GM18508 (cell line): ENCODE measurements at regions not wholly inside any gene's neighbourhood (a gene's known extent, or its start where the extent isn't known, plus 50 kb on each side); places are given as distances from the start of the nearest gene placed in this dataset.
"Not testable (repeated sequence)": the region's sequence is repeated elsewhere in the genome, so short reads cannot be mapped to it uniquely, and the experiment has no call there.

ENCODE experiments used
- ATAC-seq: cut with Tn5 transposase; IDR thresholded peaks from one replicate; pipeline ENCODE4 v1.9.1; 2021; ENCODE audit warnings: moderate number of reproducible peaks; ENCODE audit not compliant: insufficient read depth, unreplicated experiment

- not testable (repeated sequence) for ATAC-seq
Measured at GRCh38 chr13:23053711-23054110, 127.1 kb upstream of the SGCG start.

GRCh38 chr13:23059173-23059572 lies 121.6 kb upstream of the SGCG start:
- ATAC-seq, result no peak

GRCh38 chr13:23060959-23061358 lies 119.8 kb upstream of the SGCG start:
- no peak for ATAC-seq

- no peak for ATAC-seq
Measured at GRCh38 chr13:23067129-23067528, 113.7 kb upstream of the SGCG start.

GRCh38 chr13:23069566-23069965 lies 111.2 kb upstream of the SGCG start:
- no peak for ATAC-seq

- no peak for ATAC-seq
Measured at GRCh38 chr13:23074075-23074828, 106.5 kb upstream of the SGCG start.

GRCh38 chr13:23081220-23081619 lies 99.6 kb upstream of the SGCG start:
- no peak for ATAC-seq

- ATAC-seq, result no peak
Measured at GRCh38 chr13:23081901-23082300, 98.9 kb upstream of the SGCG start.

GRCh38 chr13:23086968-23087623 lies 93.7 kb upstream of the SGCG start:
- no peak for ATAC-seq

GRCh38 chr13:23087880-23088279 lies 92.9 kb upstream of the SGCG start:
- no peak for ATAC-seq

- ATAC-seq, result no peak
Measured at GRCh38 chr13:23098161-23098907, 82.4 kb upstream of the SGCG start.

GRCh38 chr13:23105051-23105450 lies 75.7 kb upstream of the SGCG start:
- no peak for ATAC-seq

- ATAC-seq, result no peak
Measured at GRCh38 chr13:23107665-23108064, 73.1 kb upstream of the SGCG start.

GRCh38 chr13:23119131-23119530 lies 61.6 kb upstream of the SGCG start:
- no peak for ATAC-seq

GRCh38 chr13:23127540-23127939 lies 53.2 kb upstream of the SGCG start:
- not testable (repeated sequence) for ATAC-seq

GRCh38 chr13:23129331-23129730 lies 51.4 kb upstream of the SGCG start:
- ATAC-seq, result no peak
